ENCODE measurements at regions not wholly inside any gene's neighbourhood (a gene's known extent, or its start where the extent isn't known, plus 50 kb on each side); places are given as distances from the start of the nearest gene placed in this dataset.

GRCh38 chr1:223039990-223040389, 103.1 kb downstream of the TLR5 start:
- TF ChIP-seq CTCF (IDR thresholded peaks at IDR 0.05; ENCODE audit: insufficient read depth, low read depth, low read length) (no peak), EZH2 (IDR thresholded peaks at IDR 0.05; ENCODE audit: insufficient read depth, low read length) (no peak)
